Duodenal mucosa (tissue), 2 donors: ENCODE measurements at regions not wholly inside any gene's neighbourhood (a gene's known extent, or its start where the extent isn't known, plus 50 kb on each side); places are given as distances from the start of the nearest gene placed in this dataset.

Source experiments
- H3K27ac ChIP-seq: one replicate; pipeline ENCODE4 v1.7.0; 2013; ENCODE audit warnings: low read depth, low read length
- H3K27me3 ChIP-seq, 2 donors: one replicate each; pipeline ENCODE4 v1.7.0; 2013; ENCODE audit warnings: low read length in 2 of 2, control low read depth in 1 of 2; ENCODE audit not compliant: insufficient read depth in 2 of 2, control insufficient read depth in 1 of 2
- H3K36me3 ChIP-seq, 2 donors: one replicate each; pipeline ENCODE4 v1.7.0; 2013; ENCODE audit warnings: low read length in 2 of 2, control low read depth in 1 of 2; ENCODE audit not compliant: insufficient read depth in 2 of 2, control insufficient read depth in 1 of 2
- H3K4me1 ChIP-seq, 2 donors: one replicate each; pipeline ENCODE4 v1.7.0; 2013; ENCODE audit warnings: low read length in 2 of 2, control low read depth in 1 of 2; ENCODE audit not compliant: insufficient read depth in 2 of 2, control insufficient read depth in 1 of 2
- H3K4me3 ChIP-seq, 2 donors: one replicate each; pipeline ENCODE4 v1.7.0; 2013; ENCODE audit warnings: low read length in 2 of 2, low read depth in 1 of 2
- H3K9ac ChIP-seq, 2 donors: one replicate each; pipeline ENCODE4 v1.7.0; 2013; ENCODE audit warnings: low read length in 2 of 2, low read depth in 1 of 2
- H3K9me3 ChIP-seq, 2 donors: one replicate each; pipeline ENCODE4 v1.7.0; 2013; ENCODE audit warnings: low read length in 2 of 2, control low read depth in 1 of 2; ENCODE audit not compliant: control insufficient read depth in 1 of 2

DNA sequence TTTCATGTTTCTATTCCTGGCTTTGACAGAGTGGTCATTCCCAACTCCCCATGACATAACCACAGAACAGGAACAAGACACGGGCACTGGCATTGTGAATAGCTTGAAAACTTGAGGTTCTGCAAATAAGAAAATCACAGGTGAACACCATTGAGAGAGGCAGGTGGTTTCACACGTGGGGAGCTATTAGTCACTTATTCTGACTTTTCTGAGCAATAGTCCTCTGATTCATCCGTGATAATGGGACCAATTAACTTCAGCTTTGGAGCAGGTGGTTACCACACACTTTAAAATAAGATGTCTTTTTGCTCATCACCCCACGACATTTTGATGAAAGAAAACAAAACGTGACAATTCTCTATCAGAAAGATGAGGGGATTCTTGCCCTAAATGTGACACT is 224.7 kb downstream of the KLF13 start:
- no peak overlapping the region for H3K9ac ChIP-seq
- no peaks in the 10 kb centered on the region for H3K27me3 ChIP-seq
- no peak overlapping the region for H3K27ac ChIP-seq
- no peaks in the 10 kb centered on the region for H3K36me3 ChIP-seq
- no peak overlapping the region for H3K4me3 ChIP-seq
- no peaks in the 10 kb centered on the region for H3K9me3 ChIP-seq
- no peaks in the 10 kb centered on the region for H3K4me1 ChIP-seq

DNA sequence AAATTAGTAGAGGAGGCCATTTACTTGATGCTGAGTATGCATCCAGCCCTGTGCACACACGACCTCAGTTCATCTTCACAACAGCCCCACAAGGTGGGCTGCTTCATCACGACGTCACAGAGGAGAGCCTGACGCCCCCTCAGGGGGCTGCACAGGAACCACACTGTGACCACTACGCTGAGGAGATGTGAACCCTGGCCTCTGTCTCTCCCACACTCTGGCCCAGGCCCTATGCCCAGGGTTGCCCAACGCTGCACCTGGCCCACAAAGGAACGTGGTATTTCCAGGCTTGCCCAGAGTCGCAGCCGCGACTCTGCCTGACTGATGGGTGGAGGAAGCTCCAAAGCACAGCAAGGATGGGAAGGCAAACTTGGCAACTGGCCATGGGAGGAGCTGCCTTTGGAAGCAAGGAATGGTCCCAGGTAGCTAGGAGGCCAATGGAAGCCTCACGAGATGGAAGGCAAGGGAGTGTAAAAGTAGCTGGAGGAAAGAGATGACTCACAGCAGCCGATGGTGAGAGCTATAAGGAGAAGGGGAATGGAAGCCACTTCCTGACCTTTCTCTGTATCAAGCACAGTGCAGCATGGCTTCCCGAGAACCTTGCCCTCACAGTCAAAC is 226.0 kb downstream of the KLF13 start:
- Histone ChIP-seq H3K4me3 (no peak overlapping the region), H3K9ac (no peak overlapping the region), H3K27me3 (no peaks in the 10 kb centered on the region), H3K27ac (no peak overlapping the region), H3K4me1 (no peaks in the 10 kb centered on the region), H3K9me3 (no peaks in the 10 kb centered on the region), H3K36me3 (no peaks in the 10 kb centered on the region)

DNA sequence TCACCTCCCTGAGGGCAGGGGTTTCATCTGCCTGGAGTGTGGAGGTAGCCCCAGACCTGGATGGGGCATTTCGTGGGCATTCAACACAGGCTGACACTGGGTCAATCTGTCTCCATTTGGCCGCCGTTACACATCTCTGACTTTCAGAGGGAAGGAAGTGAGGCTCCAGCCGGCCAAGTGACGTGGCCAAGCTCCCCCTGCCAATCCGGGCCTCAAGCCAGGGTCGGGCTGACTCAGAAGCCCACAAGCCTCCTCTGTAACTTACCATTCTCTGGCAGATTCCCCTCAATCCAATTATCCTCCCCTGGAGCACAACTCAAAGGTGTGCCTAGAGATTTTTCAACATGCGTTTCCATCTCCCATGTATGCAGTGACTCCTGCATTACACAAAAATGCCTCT is 227.6 kb downstream of the KLF13 start:
- no peaks in the 10 kb centered on the region for H3K9me3 ChIP-seq
- no peaks in the 10 kb centered on the region for H3K36me3 ChIP-seq
- no peaks in the 10 kb centered on the region for H3K27me3 ChIP-seq
- no peak overlapping the region for H3K27ac ChIP-seq
- H3K4me1 ChIP-seq, result no peaks in the 10 kb centered on the region
- H3K4me3 ChIP-seq, result no peak overlapping the region
- no peak overlapping the region for H3K9ac ChIP-seq

DNA sequence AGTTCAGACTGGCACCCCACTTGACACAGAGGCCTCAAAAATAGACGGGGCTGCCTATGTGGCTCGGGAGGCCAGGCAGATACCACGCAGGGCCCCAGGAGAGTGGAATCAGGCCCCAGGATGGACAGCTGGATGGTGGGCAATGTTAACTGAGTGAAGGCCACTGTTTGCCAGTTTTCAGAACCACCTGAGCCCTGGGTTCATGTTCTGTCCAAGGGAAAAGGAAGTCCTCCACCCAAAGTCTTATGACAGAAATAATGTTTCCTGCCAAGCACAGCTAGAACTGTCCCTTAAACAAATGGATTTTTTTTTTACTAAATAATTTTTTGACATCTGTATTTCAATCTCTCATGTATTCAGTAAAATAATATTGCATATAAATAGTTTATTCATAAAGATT is 228.4 kb downstream of the KLF13 start:
- H3K36me3 ChIP-seq, result no peaks in the 10 kb centered on the region
- H3K27me3 ChIP-seq, result no peaks in the 10 kb centered on the region
- H3K9me3 ChIP-seq, result no peaks in the 10 kb centered on the region
- no peaks in the 10 kb centered on the region for H3K4me1 ChIP-seq
- H3K9ac ChIP-seq, result no peak overlapping the region
- no peak overlapping the region for H3K27ac ChIP-seq
- H3K4me3 ChIP-seq, result no peak overlapping the region

DNA sequence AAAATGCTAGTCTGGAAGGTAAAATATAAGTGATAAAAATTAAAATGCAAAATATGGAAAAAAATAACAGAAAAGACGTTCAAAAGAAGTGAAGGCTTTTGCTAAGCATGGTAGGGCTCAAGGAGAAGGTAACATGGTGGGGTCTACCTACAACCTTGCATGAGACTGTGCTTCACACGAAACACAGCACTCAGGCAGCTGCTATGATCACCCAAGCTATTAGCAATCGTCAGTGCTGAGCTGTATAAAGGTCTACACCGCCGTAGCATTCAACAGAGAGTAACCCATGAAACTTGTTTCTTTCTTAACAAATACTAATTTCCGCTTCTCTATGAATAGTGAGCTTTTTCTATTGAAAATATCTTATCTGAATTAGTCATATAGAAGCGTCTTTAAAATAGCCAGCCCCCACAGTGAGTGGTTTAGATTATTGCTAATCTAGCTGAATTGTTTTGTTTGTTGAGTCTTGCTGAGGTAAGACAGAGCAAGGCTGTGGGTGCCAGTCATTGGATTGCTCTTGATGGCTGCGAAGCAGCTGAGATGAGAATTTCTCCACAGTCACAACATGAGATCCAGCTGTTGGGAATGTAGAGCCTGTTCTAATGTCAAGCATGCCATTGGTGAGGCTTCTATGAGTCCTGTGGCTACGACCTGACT is 230.0 kb downstream of the KLF13 start:
- Histone ChIP-seq H3K36me3 (no peaks in the 10 kb centered on the region), H3K9me3 (no peaks in the 10 kb centered on the region), H3K27ac (no peak overlapping the region), H3K4me3 (no peak overlapping the region), H3K9ac (no peak overlapping the region), H3K27me3 (no peaks in the 10 kb centered on the region), H3K4me1 (no peaks in the 10 kb centered on the region)

DNA sequence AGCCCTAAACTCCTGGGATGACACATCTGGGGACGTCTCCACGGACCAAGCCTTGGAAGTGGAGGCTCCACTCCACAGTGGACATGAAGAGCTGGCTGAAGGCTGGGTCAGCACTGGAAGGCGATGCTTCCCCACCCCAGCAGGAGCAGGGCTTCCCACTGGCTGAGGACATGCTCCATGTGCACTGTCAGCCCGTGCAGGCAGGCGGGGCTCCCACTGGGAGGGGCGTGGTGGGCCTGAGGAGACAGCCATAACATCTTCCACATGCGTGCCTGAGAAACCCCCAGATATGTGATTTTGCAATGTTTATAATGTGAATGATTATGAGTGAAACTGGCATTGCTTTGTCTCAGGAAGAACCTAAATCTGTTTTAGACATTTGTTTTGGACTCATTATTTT is 231.3 kb downstream of the KLF13 start:
- Histone ChIP-seq H3K4me3 (no peak overlapping the region), H3K27me3 (no peaks in the 10 kb centered on the region), H3K9ac (no peak overlapping the region), H3K27ac (no peak overlapping the region), H3K4me1 (no peaks in the 10 kb centered on the region), H3K9me3 (no peaks in the 10 kb centered on the region), H3K36me3 (no peaks in the 10 kb centered on the region)

DNA sequence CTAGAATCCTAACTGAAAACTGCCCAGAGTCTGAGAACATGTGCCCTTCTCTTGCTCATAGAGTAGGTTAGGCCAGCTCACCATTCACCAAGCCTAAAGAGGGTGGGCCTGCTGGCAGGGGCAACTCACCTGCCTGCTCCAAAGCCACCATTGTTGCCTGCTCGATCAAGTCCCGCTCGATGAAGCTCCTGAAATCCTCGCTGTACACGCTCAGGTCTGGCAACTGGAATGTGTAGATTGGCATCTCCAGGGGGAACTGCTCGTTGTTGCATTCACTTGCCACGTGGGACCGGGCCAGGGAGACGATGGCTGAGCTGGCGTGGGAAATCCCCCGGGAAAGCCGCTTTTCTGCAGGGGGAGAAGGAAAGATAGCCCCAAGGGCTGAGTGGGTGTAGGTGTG is 232.2 kb downstream of the KLF13 start:
- Histone ChIP-seq H3K9ac (no peak overlapping the region), H3K9me3 (no peaks in the 10 kb centered on the region), H3K27ac (no peak overlapping the region), H3K36me3 (no peaks in the 10 kb centered on the region), H3K27me3 (no peaks in the 10 kb centered on the region), H3K4me3 (no peak overlapping the region), H3K4me1 (no peaks in the 10 kb centered on the region)

DNA sequence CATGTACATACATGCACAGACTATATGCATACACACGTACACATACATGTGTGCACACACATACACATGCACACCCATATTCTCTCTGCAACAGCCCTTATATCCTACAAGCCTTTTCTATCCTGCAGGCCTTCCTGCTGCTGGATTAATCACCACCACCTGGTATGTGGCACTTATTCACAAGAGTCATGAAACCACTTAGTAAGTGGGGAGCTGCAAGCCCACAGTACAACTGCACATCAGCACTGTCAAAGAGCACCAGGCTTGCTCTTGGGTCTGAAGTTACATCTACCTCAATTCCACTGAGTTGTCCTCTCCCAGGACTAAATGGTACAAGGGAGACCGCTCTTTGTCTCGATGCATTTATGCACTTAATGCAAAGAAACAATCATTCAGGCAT is 233.2 kb downstream of the KLF13 start:
- Histone ChIP-seq H3K9me3 (no peaks in the 10 kb centered on the region), H3K27me3 (no peaks in the 10 kb centered on the region), H3K4me3 (no peak overlapping the region), H3K27ac (no peak overlapping the region), H3K9ac (no peak overlapping the region), H3K36me3 (no peaks in the 10 kb centered on the region), H3K4me1 (no peaks in the 10 kb centered on the region)

DNA sequence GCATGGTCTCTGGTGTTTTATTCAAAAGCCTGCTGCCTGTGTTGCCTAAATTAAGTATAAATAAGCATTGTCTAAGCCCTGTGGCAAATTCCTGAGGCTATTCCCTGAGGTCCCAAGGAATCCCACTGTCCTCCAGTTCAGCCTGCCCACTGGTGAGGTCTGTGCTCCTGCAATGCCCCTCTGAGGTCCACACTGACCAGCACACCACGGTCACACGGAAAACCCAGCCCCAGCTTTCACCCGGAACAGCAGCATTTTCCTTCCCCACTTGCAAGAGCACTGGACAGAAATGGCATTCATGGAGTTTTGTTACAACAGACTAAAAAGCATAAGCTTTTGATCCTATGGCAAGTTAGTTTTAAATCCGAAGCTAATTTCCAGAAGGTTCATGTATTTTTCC is 234.0 kb downstream of the KLF13 start:
- Histone ChIP-seq H3K27ac (no peak overlapping the region), H3K9ac (no peak overlapping the region), H3K27me3 (no peaks in the 10 kb centered on the region), H3K4me3 (no peak overlapping the region), H3K9me3 (no peaks in the 10 kb centered on the region), H3K4me1 (no peaks in the 10 kb centered on the region), H3K36me3 (no peaks in the 10 kb centered on the region)

DNA sequence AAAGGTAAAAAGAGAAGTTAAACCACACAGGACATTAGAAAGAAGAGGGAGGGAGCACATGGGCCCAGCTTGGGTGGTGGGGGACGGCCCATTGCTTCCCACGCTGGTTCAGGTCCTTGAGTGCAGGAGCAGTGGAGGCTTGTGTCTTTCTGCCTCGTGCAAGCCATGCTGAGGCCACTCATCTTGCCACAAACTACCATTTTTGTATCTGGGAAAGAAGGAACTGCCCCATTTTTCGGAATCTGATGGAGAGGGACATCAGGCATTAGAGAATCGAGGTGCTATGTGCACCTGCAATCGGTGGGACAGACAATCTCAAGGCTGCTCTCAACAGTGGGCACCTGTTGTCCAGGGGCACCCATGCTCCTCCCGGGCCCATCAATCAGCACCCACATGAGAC is 234.5 kb downstream of the KLF13 start:
- no peaks in the 10 kb centered on the region for H3K27me3 ChIP-seq
- no peak overlapping the region for H3K27ac ChIP-seq
- H3K4me1 ChIP-seq, result no peaks in the 10 kb centered on the region
- no peak overlapping the region for H3K9ac ChIP-seq
- no peaks in the 10 kb centered on the region for H3K9me3 ChIP-seq
- no peaks in the 10 kb centered on the region for H3K36me3 ChIP-seq
- no peak overlapping the region for H3K4me3 ChIP-seq
